NCI-H774 (cell line): ENCODE measurements at regions not wholly inside any gene's neighbourhood (a gene's known extent, or its start where the extent isn't known, plus 50 kb on each side); places are given as distances from the start of the nearest gene placed in this dataset.
"Not testable (repeated sequence)": the region's sequence is repeated elsewhere in the genome, so short reads cannot be mapped to it uniquely, and the experiment has no call there.

Experiments
- DNase-seq: peaks from one replicate; lab custom pipeline; 2025; lab: John Stamatoyannopoulos, UW

- no peak for DNase-seq
Observed at GRCh38 chr1:29684141-29684540, 447.8 kb downstream of the PTPRU start.

GRCh38 chr1:29683472-29683871 is 447.1 kb downstream of the PTPRU start:
- no peak for DNase-seq

GRCh38 chr1:29682919-29683295 is 446.6 kb downstream of the PTPRU start:
- DNase-seq: no peak

- DNase-seq: no peak
Observed at GRCh38 chr1:29682171-29682918, 446.0 kb downstream of the PTPRU start.

- not testable (repeated sequence) for DNase-seq
Observed at GRCh38 chr1:29681416-29681815, 445.1 kb downstream of the PTPRU start.

- DNase-seq: no peak
Observed at GRCh38 chr1:29679828-29680558, 443.7 kb downstream of the PTPRU start.

DNA sequence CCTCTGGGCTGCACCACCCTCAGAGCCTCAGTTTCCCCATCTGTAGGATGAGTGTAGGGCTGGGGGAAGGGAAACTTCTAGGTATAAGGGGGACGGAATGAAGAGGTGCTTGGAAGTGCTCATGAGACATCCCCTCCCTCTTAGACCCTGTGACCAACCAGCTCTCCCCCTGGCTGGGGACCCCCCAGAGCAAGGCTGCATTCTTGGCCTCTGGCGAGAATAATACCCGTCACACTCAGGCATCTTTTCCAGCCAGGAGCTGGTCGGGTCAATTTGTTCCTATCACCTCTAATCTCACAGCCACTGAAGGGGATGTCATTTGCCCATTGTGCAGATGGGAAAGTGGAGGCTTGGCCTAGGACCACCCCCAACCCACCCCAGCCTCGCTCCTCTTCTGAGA is 443.0 kb downstream of the PTPRU start:
- DNase-seq: no peak

- no peak for DNase-seq
Observed at GRCh38 chr1:29677028-29678024, 441.0 kb downstream of the PTPRU start.

GRCh38 chr1:29676496-29676895 is 440.2 kb downstream of the PTPRU start:
- no peak for DNase-seq

DNA sequence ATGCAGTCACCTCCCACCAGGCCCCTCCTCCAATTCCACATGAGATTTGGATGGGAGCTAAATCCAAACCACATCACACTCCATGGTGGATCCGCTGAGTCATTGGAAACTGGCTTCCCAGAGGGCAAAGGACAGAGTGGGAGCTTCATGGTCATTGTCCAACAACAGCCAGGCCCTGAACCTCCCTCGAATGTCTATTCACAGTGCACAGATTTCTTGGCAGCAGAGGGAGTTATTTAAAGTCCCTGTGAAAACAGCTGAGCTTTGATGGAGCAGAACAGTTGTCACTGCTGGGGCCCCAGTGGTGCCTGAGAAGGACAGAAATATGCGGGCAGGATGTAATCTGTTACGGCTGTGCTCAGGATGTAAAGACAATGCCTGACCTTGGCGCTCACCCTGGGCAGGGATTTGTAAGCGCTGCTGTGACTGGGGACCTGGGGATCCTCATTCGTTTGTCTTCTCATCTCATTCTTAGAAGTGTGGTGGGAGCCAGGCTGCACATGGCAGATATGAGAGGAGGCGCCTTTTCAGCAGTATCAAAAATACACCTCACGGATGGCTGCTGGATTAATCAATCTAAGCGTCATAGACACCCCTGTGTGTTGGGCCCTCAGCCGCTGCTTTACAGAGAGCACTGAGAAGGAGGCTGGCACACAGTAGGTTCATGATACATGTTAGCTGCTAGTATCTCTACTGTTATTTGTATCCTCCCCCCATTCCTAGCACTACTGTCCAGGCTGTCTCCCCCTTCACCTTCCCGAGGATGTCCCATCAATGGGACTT is 439.4 kb downstream of the PTPRU start:
- no peak for DNase-seq

DNA sequence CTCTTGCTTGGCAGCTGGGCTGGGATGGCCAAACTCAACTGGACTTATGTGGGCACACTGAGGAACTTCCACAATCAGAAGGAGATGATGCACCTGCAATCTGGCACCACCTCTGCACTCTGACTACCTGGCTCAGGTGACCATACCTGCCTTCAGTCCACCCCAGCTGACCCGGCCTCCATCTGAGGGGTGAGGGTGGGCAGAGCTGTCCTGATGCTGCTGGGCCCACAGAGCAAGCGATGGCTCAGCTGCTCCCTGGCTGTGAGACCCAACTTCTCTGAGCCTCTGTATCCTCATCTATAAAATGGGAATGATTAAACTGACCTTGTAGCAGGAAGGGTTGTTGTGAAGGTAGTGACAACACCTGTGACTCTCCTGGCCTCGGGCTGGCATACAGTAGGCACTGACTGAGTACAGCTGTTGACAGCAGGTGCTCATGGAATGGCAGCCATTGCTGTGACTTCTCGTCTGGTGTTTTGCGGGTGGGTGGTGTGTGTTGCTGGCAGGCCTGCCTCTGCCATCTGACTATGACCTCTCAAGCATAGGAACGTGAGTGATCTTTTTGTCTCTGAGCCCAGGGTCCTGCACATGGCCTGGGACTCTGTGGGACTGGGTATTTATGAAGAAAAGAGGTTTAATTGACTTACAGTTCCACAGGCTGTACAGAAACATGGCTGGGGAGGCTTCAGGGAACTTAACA is 438.5 kb downstream of the PTPRU start:
- no peak for DNase-seq

- no peak for DNase-seq
Observed at GRCh38 chr1:29673669-29674626, 437.6 kb downstream of the PTPRU start.

DNA sequence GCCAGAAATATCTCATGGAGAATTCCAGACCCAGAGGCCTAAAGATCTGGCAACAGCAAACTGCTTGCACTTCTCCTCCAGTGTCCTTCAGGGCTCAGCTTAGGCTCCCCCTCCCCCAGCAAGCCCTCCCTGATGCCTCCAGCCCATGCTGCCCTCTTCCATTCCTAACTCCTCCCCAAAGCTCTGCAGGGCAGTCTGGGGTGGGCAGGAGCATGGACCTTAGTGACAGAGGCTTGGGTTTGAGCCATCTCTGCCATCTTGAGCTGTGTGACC is 436.8 kb downstream of the PTPRU start:
- no peak for DNase-seq

DNA sequence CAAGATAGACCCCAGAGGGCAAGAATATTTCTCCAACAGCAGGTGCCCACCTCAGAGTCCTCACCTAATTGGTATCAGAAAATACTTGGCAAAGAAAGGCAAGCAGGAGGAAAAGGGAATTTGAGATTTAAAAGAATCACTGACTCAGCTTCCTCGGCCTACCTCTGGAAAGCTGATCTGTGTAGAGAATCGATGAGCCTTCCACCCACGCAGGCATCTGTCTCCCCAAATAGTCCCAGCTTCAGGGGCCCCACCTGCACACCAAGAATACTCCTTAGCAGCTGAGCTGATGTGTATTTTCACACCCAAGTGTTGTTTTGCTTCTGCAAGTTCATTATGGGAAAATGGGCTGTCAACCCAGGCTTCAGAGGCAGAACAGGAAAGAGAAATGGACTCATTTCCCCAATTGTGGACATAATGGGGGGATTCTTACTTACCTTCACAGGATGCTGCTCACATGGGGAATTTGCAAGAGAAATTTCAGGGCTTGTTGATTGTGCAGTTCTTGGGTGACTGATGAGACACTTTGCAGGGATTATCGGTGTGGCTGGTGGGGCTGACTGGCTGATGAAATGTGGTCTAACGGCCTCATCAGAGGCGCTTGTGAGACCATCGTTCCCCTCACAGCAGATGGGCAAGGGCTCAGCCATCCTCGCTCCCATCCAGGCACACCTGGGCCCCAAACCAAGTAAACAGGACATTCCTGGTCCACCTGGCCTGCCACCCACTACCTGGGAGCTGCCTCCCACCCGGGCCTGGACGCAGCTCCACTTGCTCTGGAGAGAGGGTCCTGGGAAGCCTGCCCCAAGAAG is 436.3 kb downstream of the PTPRU start:
- no peak for DNase-seq

GRCh38 chr1:29671446-29672356 is 435.4 kb downstream of the PTPRU start:
- no peak for DNase-seq

GRCh38 chr1:29670752-29671151 is 434.4 kb downstream of the PTPRU start:
- DNase-seq: no peak

DNA sequence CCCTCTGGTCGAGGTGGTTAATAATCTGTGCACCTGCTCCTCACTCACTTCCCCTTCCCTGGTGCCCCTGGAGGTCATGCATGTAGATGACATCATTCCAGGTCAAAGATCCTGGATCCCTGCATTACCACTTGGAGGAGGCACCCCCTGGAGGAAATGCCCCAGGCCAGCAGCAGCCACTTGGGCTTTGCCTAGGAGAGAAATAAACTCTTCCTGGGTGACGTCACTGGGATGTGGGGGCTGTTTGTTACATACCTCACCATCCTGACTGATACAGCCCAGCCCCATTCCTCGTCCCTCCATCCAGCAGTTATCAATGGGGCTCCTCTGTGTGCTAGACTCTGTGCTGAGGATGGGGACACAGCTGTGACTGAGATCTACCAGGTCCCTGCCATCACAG is 433.6 kb downstream of the PTPRU start:
- DNase-seq: no peak
